ENCODE measurements at regions not wholly inside any gene's neighbourhood (a gene's known extent, or its start where the extent isn't known, plus 50 kb on each side); places are given as distances from the start of the nearest gene placed in this dataset.

GRCh38 chr3:31412832-31413231, 119.9 kb upstream of the STT3B start:
- Histone ChIP-seq H3K79me2 (ENCODE audit: insufficient read depth, low read length) (no peaks in the 10 kb centered on the region), H2BK120ac (ENCODE audit: low read depth, low read length, poor library complexity, severe bottlenecking) (no peak overlapping the region), H2BK15ac (ENCODE audit: low read depth, low read length) (no peak overlapping the region), H2AK5ac (ENCODE audit: insufficient read length, low read length) (no peak overlapping the region), H3K4ac (ENCODE audit: low read depth, low read length) (no peak overlapping the region), H3K23ac (ENCODE audit: insufficient read length, low read depth, low read length) (no peak overlapping the region), H3K4me1 (ENCODE audit: insufficient read depth, low read length) (no peaks in the 10 kb centered on the region), H2BK12ac (ENCODE audit: insufficient read length, low read depth, low read length) (no peak overlapping the region), H3K27ac (ENCODE audit: insufficient read length, low read depth, low read length) (no peak overlapping the region), H3K23me2 (ENCODE audit: insufficient read length, low read depth, low read length, poor library complexity, severe bottlenecking) (no peaks in the 10 kb centered on the region), H3K79me1 (ENCODE audit: insufficient read depth, low read depth, low read length, poor library complexity, severe bottlenecking) (no peaks in the 10 kb centered on the region), H4K5ac (ENCODE audit: insufficient read length, low read depth, low read length) (no peak overlapping the region), H3T11ph (ENCODE audit: low read length) (no peak overlapping the region), H4K8ac (replicated peaks; ENCODE audit: insufficient read length, low read depth, low read length) (no peak overlapping the region), H2BK20ac (ENCODE audit: low read depth, low read length, poor library complexity, severe bottlenecking) (no peak overlapping the region), H4K91ac (ENCODE audit: insufficient read length, low read depth, low read length) (no peak overlapping the region), H2BK5ac (ENCODE audit: insufficient read length, low read length) (no peak overlapping the region), H3K56ac (ENCODE audit: insufficient read length, low read depth, low read length) (no peak overlapping the region), H3K9ac (ENCODE audit: extremely low read depth, insufficient read length, low read length) (no peak overlapping the region), H3K18ac (ENCODE audit: insufficient read length, low read depth, low read length) (no peak overlapping the region), H3K9me3 (ENCODE audit: control insufficient read depth, low read depth, low read length) (no peaks in the 10 kb centered on the region), H3K14ac (ENCODE audit: insufficient read depth, low read length) (no peak overlapping the region), H2AFZ (ENCODE audit: low read length) (no peak overlapping the region), H4K20me1 (ENCODE audit: control insufficient read depth, insufficient read depth, insufficient read length) (no peaks in the 10 kb centered on the region), H3K4me2 (ENCODE audit: insufficient read depth, insufficient read length, low read length) (no peak overlapping the region), H3K27me3 (ENCODE audit: insufficient read depth, low read length) (no peaks in the 10 kb centered on the region)
- TF ChIP-seq, protein P1, sequence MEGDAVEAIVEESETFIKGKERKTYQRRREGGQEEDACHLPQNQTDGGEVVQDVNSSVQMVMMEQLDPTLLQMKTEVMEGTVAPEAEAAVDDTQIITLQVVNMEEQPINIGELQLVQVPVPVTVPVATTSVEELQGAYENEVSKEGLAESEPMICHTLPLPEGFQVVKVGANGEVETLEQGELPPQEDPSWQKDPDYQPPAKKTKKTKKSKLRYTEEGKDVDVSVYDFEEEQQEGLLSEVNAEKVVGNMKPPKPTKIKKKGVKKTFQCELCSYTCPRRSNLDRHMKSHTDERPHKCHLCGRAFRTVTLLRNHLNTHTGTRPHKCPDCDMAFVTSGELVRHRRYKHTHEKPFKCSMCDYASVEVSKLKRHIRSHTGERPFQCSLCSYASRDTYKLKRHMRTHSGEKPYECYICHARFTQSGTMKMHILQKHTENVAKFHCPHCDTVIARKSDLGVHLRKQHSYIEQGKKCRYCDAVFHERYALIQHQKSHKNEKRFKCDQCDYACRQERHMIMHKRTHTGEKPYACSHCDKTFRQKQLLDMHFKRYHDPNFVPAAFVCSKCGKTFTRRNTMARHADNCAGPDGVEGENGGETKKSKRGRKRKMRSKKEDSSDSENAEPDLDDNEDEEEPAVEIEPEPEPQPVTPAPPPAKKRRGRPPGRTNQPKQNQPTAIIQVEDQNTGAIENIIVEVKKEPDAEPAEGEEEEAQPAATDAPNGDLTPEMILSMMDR (conservative IDR thresholded peaks at IDR 0.05) = no peak
- Mint-ChIP-seq H3K4me3 (no peak overlapping the region), H3K27me3 (ENCODE audit: low read depth) (no peaks in the 10 kb centered on the region), H3K27ac (no peak overlapping the region), H3K9me3 (no peaks in the 10 kb centered on the region), H3K4me1 (no peaks in the 10 kb centered on the region; a peak in 1 of 4 replicates), H3K36me3 (ENCODE audit: insufficient read depth in 1 of 3, low read depth in 3 of 3) (no peaks in the 10 kb centered on the region)
- DNase-seq = no peak
- no CpG with 5 or more reads among the region's 1 CpG for whole genome bisulfite sequencing (ENCODE audit: extremely low coverage, insufficient read length, low lambda C conversion rate)
